ENCODE measurements at regions not wholly inside any gene's neighbourhood (a gene's known extent, or its start where the extent isn't known, plus 50 kb on each side); places are given as distances from the start of the nearest gene placed in this dataset.
A peak's percentile ranks its signal among the peaks of the same experiment; 100 is the strongest.

GRCh38 chr9:14981291-14981950 is 71.2 kb upstream of the FREM1 start (continued):
- no peak for TF ChIP-seq EZH2phosphoT487 (IDR thresholded peaks at IDR 0.05; ENCODE audit: unreplicated experiment)

- DNase-seq (ENCODE audit: low spot score) (no peak), ATAC-seq (peak; percentile 32; the same call in 2 of the 3 replicates)
- Histone ChIP-seq H3K4me2 (no peak overlapping the region), H3K36me3 (ENCODE audit: insufficient read depth) (no peaks in the 10 kb centered on the region), H3K4me3 (no peak overlapping the region), H3K4me1 (ENCODE audit: insufficient read depth) (no peaks in the 10 kb centered on the region), H2AFZ (no peak overlapping the region), H3K9me2 (ENCODE audit: insufficient read depth) (no peaks in the 10 kb centered on the region), H3F3A (replicated peaks; ENCODE audit: low read depth) (no peaks in the 10 kb centered on the region), H3K27me3 (ENCODE audit: insufficient read depth) (no peaks in the 10 kb centered on the region), H4K20me1 (replicated peaks; ENCODE audit: insufficient read depth) (no peaks in the 10 kb centered on the region), H3K27ac (ENCODE audit: low read depth) (no peak overlapping the region), H3K79me2 (replicated peaks; ENCODE audit: insufficient read depth) (no peaks in the 10 kb centered on the region)
- H3K27ac Mint-ChIP-seq: no peak overlapping the region
- no peaks in the 10 kb centered on the region for H3K9me3 Mint-ChIP-seq
- no peak overlapping the region for H3K4me3 Mint-ChIP-seq
- no peaks in the 10 kb centered on the region for H3K36me3 Mint-ChIP-seq (ENCODE audit: low read depth)
- H3K4me1 Mint-ChIP-seq: no peaks in the 10 kb centered on the region; the same call in 2 of the 3 replicates
- no peaks in the 10 kb centered on the region for H3K27me3 Mint-ChIP-seq (ENCODE audit: insufficient read depth, low read depth, poor library complexity)
- TF ChIP-seq POLR2AphosphoS5 (IDR thresholded peaks at IDR 0.05; ENCODE audit: low read depth) (no peak), JUNB (IDR thresholded peaks at IDR 0.05; ENCODE audit: unreplicated experiment) (no peak), NANOG (IDR thresholded peaks at IDR 0.05; ENCODE audit: borderline replicate concordance) (no peak), STAT1 (IDR thresholded peaks at IDR 0.05; ENCODE audit: unreplicated experiment) (no peak), REST (IDR thresholded peaks at IDR 0.05; ENCODE audit: unreplicated experiment) (no peak), ETS1 (IDR thresholded peaks at IDR 0.05) (no peak), CTCF (conservative IDR thresholded peaks at IDR 0.05; ENCODE audit: low read depth in 2 of 2) (no peak), CREB1 (CRISPR knock-in tag; IDR thresholded peaks at IDR 0.05; ENCODE audit: low read depth) (no peak), ZNF114 (CRISPR knock-in tag; IDR thresholded peaks at IDR 0.05) (no peak)
Measured at GRCh38 chr9:14978022-14979000, 68.1 kb upstream of the FREM1 start.

Measured in GM23338 (cell line).